AG04450 (cell line): ENCODE measurements at regions not wholly inside any gene's neighbourhood (a gene's known extent, or its start where the extent isn't known, plus 50 kb on each side); places are given as distances from the start of the nearest gene placed in this dataset.
"Not testable (repeated sequence)": the region's sequence is repeated elsewhere in the genome, so short reads cannot be mapped to it uniquely, and the experiment has no call there.

ENCODE experiments used
- CTCF ChIA-PET: fragments of 300-600, 350-600 bp; formaldehyde crosslinking; extraction: SDS; loops from one replicate; lab custom pipeline; 2022; ENCODE audit warnings: antibody characterized with exemption, inconsistent platforms; lab: Charles Lee
- POLR2A ChIA-PET: fragments of 350-600 bp; formaldehyde crosslinking; extraction: SDS; loops from one replicate; lab custom pipeline; 2021; ENCODE audit warnings: antibody characterized with exemption, inconsistent platforms; lab: Yijun Ruan, JAX
- DNase-seq: peaks from one replicate; pipeline ENCODE4 v3.0.0-alpha.2; 2011; ENCODE audit warnings: low read depth, low spot score
- H3K27ac ChIP-seq: one replicate; pipeline ENCODE4 v1.5.1; 2012; ENCODE audit warnings: low read depth, low read length, control low read depth
- H3K27me3 ChIP-seq: one replicate; pipeline ENCODE4 v1.6.0; 2012; ENCODE audit warnings: low read length; ENCODE audit not compliant: control insufficient read depth, insufficient read depth
- H3K4me3 ChIP-seq: 2 replicates; pipeline ENCODE4 v1.5.1; 2011; ENCODE audit warnings: mild to moderate bottlenecking, low read depth, low read length, control low read depth
- H3K9me3 ChIP-seq: 2 replicates; pipeline ENCODE4 v1.5.1; 2012; ENCODE audit warnings: low read length; ENCODE audit not compliant: control insufficient read depth, insufficient read depth
- CTCF ChIP-seq: IDR thresholded peaks from 2 replicates; pipeline ENCODE4 v1.5.1; 2011; ENCODE audit warnings: low read depth, low read length, control low read depth, inconsistent platforms

GRCh38 chr16:54739381-54739780, 191.3 kb upstream of the IRX5 start:
- peaks cover 5% of the 10 kb centered on the region; the same call in 1 of the 2 replicates for H3K9me3 ChIP-seq
- no peak for DNase-seq
- POLR2A ChIA-PET = no interaction called here
- CTCF ChIA-PET = interaction anchor here (0.6 kb wide), 1 partner anchor 848 kb away, joined by 3 read pairs; no protein-coding TSS in a partner anchor
- no peaks in the 10 kb centered on the region for H3K27me3 ChIP-seq
- H3K27ac ChIP-seq = no peak overlapping the region
- no peak overlapping the region for H3K4me3 ChIP-seq
- no peak for TF ChIP-seq CTCF

- DNase-seq = no peak
Measured at GRCh38 chr16:54734156-54734555, 196.5 kb upstream of the IRX5 start.

GRCh38 chr16:54727696-54728095, 203.0 kb upstream of the IRX5 start:
- DNase-seq = not testable (repeated sequence)

More at GRCh38 chr16:54734156-54734555, 196.5 kb upstream of the IRX5 start:
- no peaks in the 10 kb centered on the region; the same call in 1 of the 2 replicates for H3K9me3 ChIP-seq
- TF ChIP-seq CTCF = no peak
- no peaks in the 10 kb centered on the region for H3K27me3 ChIP-seq
- ChIA-PET CTCF (no interaction called here), POLR2A (no interaction called here)
- H3K4me3 ChIP-seq = no peak overlapping the region
- H3K27ac ChIP-seq = no peak overlapping the region

GRCh38 chr16:54724346-54724925, 206.2 kb upstream of the IRX5 start:
- ChIA-PET CTCF (no interaction called here), POLR2A (no interaction called here)
- TF ChIP-seq CTCF = no peak
- Histone ChIP-seq H3K27ac (no peak overlapping the region), H3K9me3 (peaks cover 15% of the 10 kb centered on the region), H3K4me3 (no peak overlapping the region), H3K27me3 (no peaks in the 10 kb centered on the region)
- no peak for DNase-seq

More at GRCh38 chr16:54727696-54728095, 203.0 kb upstream of the IRX5 start:
- H3K27ac ChIP-seq, H3K27me3 ChIP-seq, CTCF ChIA-PET, H3K4me3 ChIP-seq, H3K9me3 ChIP-seq, POLR2A ChIA-PET: not testable (repeated sequence)

GRCh38 chr16:54722210-54722676, 208.4 kb upstream of the IRX5 start:
- H3K27ac ChIP-seq = no peak overlapping the region
- H3K27me3 ChIP-seq = no peaks in the 10 kb centered on the region
- ChIA-PET CTCF (no interaction called here), POLR2A (no interaction called here)
- H3K9me3 ChIP-seq = peaks cover 23% of the 10 kb centered on the region; the same call in 1 of the 2 replicates
- H3K4me3 ChIP-seq = no peak overlapping the region
- no peak for TF ChIP-seq CTCF
- DNase-seq = no peak
